Type B pancreatic cell (in vitro differentiated cells): ENCODE measurements at regions not wholly inside any gene's neighbourhood (a gene's known extent, or its start where the extent isn't known, plus 50 kb on each side); places are given as distances from the start of the nearest gene placed in this dataset.
"Not testable (repeated sequence)": the region's sequence is repeated elsewhere in the genome, so short reads cannot be mapped to it uniquely, and the experiment has no call there.

Experiments used
- DNase-seq: peaks from one replicate; pipeline ENCODE4 v3.0.0; 2021; ENCODE audit warnings: mixed read lengths; ENCODE audit not compliant: unreplicated experiment; ENCODE audit errors: extremely low spot score
- H3K27ac Mint-ChIP-seq: 2 replicates; pipeline ENCODE4 v1.8.0; 2021; ENCODE audit warnings: mild to moderate bottlenecking, mixed read lengths
- H3K27me3 Mint-ChIP-seq: 2 replicates; pipeline ENCODE4 v1.8.0; 2021; ENCODE audit warnings: mixed read lengths
- H3K36me3 Mint-ChIP-seq: 2 replicates; pipeline ENCODE4 v1.8.0; 2021; ENCODE audit warnings: mixed read lengths
- H3K4me1 Mint-ChIP-seq: one replicate; pipeline ENCODE4 v1.8.0; 2021; ENCODE audit warnings: mixed read lengths; ENCODE audit not compliant: unreplicated experiment
- H3K4me3 Mint-ChIP-seq: 2 replicates; pipeline ENCODE4 v1.8.0; 2021; ENCODE audit warnings: mild to moderate bottlenecking, mixed read lengths
- H3K9me3 Mint-ChIP-seq: 2 replicates; pipeline ENCODE4 v1.8.0; 2021; ENCODE audit warnings: mixed read lengths
- TF ChIP-seq, protein P1 (sequence below): fragments of 200-600 bp; sonication (generic); conservative IDR thresholded peaks from 2 replicates; pipeline ENCODE4 v1.5.0; 2021; ENCODE audit warnings: antibody characterized with exemption, mild to moderate bottlenecking

DNA sequence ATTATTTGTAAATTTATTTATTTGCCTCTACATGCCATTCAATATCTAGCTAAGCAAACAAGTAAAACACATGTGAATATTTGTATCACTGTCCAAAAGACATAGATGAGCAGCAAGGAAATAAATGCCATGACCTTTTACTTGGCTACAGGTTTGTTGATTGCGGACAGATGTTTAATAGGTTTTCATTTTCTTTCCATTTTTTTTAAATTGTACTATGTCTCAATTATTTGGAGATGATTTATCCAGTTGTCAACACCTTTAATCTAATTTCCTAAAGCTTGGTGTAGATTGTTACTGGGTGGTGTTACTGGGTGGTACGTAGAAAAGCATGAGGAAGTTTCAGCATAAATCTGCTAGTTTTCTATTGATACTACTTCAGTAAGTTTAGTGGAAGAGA is 560.6 kb upstream of the SPRY2 start:
- DNase-seq = no peak
- Mint-ChIP-seq H3K4me1 (peaks cover 9% of the 10 kb centered on the region), H3K4me3 (no peak overlapping the region), H3K27me3 (peaks cover 9% of the 10 kb centered on the region), H3K36me3 (no peaks in the 10 kb centered on the region), H3K27ac (no peak overlapping the region), H3K9me3 (peaks cover 6% of the 10 kb centered on the region)
- TF ChIP-seq, protein P1, sequence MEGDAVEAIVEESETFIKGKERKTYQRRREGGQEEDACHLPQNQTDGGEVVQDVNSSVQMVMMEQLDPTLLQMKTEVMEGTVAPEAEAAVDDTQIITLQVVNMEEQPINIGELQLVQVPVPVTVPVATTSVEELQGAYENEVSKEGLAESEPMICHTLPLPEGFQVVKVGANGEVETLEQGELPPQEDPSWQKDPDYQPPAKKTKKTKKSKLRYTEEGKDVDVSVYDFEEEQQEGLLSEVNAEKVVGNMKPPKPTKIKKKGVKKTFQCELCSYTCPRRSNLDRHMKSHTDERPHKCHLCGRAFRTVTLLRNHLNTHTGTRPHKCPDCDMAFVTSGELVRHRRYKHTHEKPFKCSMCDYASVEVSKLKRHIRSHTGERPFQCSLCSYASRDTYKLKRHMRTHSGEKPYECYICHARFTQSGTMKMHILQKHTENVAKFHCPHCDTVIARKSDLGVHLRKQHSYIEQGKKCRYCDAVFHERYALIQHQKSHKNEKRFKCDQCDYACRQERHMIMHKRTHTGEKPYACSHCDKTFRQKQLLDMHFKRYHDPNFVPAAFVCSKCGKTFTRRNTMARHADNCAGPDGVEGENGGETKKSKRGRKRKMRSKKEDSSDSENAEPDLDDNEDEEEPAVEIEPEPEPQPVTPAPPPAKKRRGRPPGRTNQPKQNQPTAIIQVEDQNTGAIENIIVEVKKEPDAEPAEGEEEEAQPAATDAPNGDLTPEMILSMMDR = no peak

DNA sequence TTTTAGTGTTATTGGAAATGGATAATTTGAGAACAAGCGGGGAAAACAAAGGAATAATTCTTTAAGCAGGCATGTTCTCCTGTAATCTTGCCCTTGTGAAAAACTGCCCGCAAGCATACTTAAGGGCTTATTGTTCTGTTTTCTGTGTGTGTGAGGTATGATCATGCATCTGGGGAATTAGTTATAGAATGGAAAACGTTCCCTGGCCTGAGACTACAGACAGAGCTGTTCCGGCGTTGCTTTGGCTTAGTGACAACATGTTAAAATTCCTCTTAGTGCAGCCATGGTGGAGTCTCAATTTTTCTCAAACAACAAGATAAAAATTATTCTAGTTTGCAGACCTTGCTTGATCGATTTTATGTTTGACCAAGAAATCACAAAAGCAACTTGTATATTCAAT is 560.2 kb upstream of the SPRY2 start:
- no peak for DNase-seq
- Mint-ChIP-seq H3K9me3 (peaks cover 6% of the 10 kb centered on the region), H3K4me3 (no peak overlapping the region), H3K36me3 (no peaks in the 10 kb centered on the region), H3K4me1 (peaks cover 9% of the 10 kb centered on the region), H3K27me3 (peaks cover 9% of the 10 kb centered on the region), H3K27ac (no peak overlapping the region)
- TF ChIP-seq, protein P1 = no peak

DNA sequence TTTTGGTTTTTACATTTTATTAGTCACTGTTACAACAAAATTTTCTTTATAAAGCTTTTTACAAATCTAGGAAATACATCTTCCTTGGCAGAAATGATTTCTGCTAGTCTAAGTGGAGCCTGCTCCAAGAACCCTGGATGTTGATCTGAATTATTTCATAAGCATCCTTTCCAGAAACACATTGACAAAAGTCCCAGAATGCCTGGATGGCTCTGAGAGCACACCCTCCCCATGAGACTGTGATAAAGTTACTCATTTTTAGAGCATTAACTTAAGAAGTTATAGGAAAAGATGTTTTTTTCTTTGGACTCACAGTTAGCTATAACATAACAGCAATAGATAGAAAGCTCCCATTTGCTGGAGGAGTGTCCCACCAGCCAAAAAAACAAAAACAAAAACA is 559.6 kb upstream of the SPRY2 start:
- TF ChIP-seq, protein P1 = no peak
- peaks cover 6% of the 10 kb centered on the region for H3K9me3 Mint-ChIP-seq
- peaks cover 10% of the 10 kb centered on the region for H3K4me1 Mint-ChIP-seq
- no peak overlapping the region for H3K27ac Mint-ChIP-seq
- no peak for DNase-seq
- no peaks in the 10 kb centered on the region for H3K36me3 Mint-ChIP-seq
- peaks cover 9% of the 10 kb centered on the region for H3K27me3 Mint-ChIP-seq
- H3K4me3 Mint-ChIP-seq = no peak overlapping the region

DNA sequence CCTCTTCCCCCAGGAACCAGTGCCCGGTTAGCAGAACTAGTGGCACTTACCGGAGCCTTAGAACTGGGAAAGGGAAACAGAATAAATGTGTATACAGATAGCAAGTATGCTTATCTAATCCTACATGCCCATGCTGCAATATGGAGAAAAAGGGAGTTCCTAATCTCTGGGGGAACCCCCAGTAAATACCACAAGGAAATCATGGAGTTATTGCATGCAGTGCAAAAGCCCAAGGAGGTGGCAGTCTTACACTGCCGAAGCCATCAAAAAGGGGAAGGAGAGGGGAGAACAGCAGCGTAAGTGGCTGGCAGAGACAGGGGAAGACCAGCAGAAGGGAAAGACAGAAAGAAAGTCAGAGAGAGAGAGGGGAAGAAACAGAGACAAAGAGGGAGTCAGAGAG is 556.7 kb upstream of the SPRY2 start:
- H3K27ac Mint-ChIP-seq, DNase-seq, H3K27me3 Mint-ChIP-seq, H3K9me3 Mint-ChIP-seq, H3K36me3 Mint-ChIP-seq, H3K4me3 Mint-ChIP-seq: not testable (repeated sequence)
- H3K4me1 Mint-ChIP-seq = peaks cover 16% of the 10 kb centered on the region

DNA sequence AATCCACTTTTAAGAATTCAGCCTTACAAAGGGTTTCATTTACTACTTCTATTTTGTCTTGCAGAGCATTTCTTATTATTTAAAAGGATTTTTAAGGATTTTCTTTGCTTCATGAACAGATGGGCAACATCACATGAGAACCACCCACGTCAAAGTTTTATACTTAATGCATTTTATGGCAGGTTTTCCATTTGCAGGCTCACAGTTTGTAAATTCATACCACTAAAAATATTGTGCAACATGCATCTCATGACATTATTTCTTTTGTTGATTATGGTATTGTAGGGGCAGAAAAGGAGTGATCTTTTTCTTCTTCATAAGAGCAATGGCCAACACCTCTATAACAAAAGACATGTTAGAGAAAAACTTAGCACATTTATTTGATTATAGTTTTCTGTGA is 554.0 kb upstream of the SPRY2 start:
- Mint-ChIP-seq H3K9me3 (peaks cover 6% of the 10 kb centered on the region), H3K27me3 (peaks cover 14% of the 10 kb centered on the region), H3K36me3 (no peaks in the 10 kb centered on the region), H3K4me1 (peaks cover 7% of the 10 kb centered on the region), H3K4me3 (no peak overlapping the region), H3K27ac (no peak overlapping the region)
- no peak for DNase-seq
- TF ChIP-seq, protein P1 = no peak

DNA sequence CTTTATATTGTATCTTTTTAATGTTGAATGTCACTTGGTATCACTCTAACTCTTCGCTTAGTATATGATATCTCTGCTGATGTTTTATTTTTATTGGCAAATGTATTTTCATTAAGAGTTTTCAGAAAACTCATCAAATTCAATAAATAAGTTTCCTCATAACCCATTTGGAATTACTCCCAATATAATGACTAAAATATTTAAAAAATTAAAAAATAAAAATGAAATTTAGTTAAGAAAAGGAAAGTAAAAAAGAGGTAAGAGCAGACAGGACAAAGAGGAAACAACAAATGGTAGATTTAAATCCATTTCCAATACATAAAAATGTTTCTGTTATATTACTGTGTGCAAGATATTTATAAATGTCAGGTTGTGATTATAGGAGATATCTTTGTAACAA is 548.9 kb upstream of the SPRY2 start:
- Mint-ChIP-seq H3K27ac (no peak overlapping the region), H3K4me1 (no peaks in the 10 kb centered on the region), H3K4me3 (no peak overlapping the region), H3K36me3 (no peaks in the 10 kb centered on the region), H3K27me3 (peaks cover 40% of the 10 kb centered on the region), H3K9me3 (no peaks in the 10 kb centered on the region)
- TF ChIP-seq, protein P1 = no peak
- DNase-seq = no peak
